Panc1 (cell line): ENCODE measurements at regions not wholly inside any gene's neighbourhood (a gene's known extent, or its start where the extent isn't known, plus 50 kb on each side); places are given as distances from the start of the nearest gene placed in this dataset.

Experiments
- CTCF ChIP-seq: fragments of 450-650 bp; IDR thresholded peaks from 2 replicates; pipeline ENCODE4 v1.5.1; 2017; ENCODE audit warnings: mild to moderate bottlenecking
- SIN3A ChIP-seq: IDR thresholded peaks from 2 replicates; pipeline ENCODE4 v1.6.1; 2012; ENCODE audit warnings: low read depth, mild to moderate bottlenecking, low read length, moderate library complexity, borderline replicate concordance; ENCODE audit not compliant: insufficient read depth
- TF ChIP-seq, protein P1 (sequence below), 2 experiments: IDR thresholded peaks; 2 replicates each; pipeline ENCODE4 v1.6.1; 2011 to 2012; ENCODE audit warnings: low read depth in 2 of 2, control low read depth in 1 of 2, low read length in 1 of 2, mild to moderate bottlenecking in 1 of 2, moderate library complexity in 1 of 2; ENCODE audit not compliant: insufficient read depth in 1 of 2

DNA sequence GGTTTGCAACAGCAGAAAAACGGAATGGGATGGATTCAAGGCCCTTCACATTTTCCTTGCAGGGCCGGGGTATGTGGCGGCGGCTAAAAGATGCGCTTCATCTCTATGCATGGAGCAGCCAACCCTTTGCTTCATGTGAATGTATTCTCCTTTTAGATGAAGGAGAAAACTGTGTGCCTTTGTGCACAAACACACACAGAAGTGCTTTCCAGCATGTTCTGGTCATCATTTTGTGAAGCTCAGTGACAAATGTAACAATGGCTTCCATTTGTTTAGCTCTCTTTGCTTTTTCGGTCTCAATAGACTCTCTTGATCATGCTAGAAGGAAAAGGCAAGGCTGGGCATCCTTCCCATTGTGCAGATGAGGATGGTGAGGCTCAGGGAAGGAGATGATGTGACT, 161.7 kb upstream of the MKI67 start:
- TF ChIP-seq SIN3A (no peak), CTCF (no peak)
- TF ChIP-seq, protein P1, sequence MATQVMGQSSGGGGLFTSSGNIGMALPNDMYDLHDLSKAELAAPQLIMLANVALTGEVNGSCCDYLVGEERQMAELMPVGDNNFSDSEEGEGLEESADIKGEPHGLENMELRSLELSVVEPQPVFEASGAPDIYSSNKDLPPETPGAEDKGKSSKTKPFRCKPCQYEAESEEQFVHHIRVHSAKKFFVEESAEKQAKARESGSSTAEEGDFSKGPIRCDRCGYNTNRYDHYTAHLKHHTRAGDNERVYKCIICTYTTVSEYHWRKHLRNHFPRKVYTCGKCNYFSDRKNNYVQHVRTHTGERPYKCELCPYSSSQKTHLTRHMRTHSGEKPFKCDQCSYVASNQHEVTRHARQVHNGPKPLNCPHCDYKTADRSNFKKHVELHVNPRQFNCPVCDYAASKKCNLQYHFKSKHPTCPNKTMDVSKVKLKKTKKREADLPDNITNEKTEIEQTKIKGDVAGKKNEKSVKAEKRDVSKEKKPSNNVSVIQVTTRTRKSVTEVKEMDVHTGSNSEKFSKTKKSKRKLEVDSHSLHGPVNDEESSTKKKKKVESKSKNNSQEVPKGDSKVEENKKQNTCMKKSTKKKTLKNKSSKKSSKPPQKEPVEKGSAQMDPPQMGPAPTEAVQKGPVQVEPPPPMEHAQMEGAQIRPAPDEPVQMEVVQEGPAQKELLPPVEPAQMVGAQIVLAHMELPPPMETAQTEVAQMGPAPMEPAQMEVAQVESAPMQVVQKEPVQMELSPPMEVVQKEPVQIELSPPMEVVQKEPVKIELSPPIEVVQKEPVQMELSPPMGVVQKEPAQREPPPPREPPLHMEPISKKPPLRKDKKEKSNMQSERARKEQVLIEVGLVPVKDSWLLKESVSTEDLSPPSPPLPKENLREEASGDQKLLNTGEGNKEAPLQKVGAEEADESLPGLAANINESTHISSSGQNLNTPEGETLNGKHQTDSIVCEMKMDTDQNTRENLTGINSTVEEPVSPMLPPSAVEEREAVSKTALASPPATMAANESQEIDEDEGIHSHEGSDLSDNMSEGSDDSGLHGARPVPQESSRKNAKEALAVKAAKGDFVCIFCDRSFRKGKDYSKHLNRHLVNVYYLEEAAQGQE (IDR thresholded peaks at IDR 0.05; ENCODE audit: insufficient read depth in 1 of 2, low read depth in 2 of 2, low read length in 1 of 2): no peak
